ENCODE measurements at regions not wholly inside any gene's neighbourhood (a gene's known extent, or its start where the extent isn't known, plus 50 kb on each side); places are given as distances from the start of the nearest gene placed in this dataset.

- TF ChIP-seq ZSCAN20 (CRISPR knock-in tag; IDR thresholded peaks at IDR 0.05) (no peak), SMC3 (IDR thresholded peaks at IDR 0.05) (no peak), USF2 (IDR thresholded peaks at IDR 0.05) (no peak), SREBF2 (IDR thresholded peaks at IDR 0.05) (no peak)
Measured at GRCh38 chr5:128633901-128634300, 95.9 kb upstream of the FBN2 start (continued).

- TF ChIP-seq CEBPB (IDR thresholded peaks at IDR 0.05) (no peak), ATOH8 (CRISPR knock-in tag; IDR thresholded peaks at IDR 0.05; ENCODE audit: low read depth) (no peak), REST (IDR thresholded peaks at IDR 0.05) (no peak), NR3C1 (IDR thresholded peaks at IDR 0.05) (no peak), TP53 (CRISPR knock-in tag; IDR thresholded peaks at IDR 0.05) (no peak), ZSCAN20 (CRISPR knock-in tag; IDR thresholded peaks at IDR 0.05) (no peak), JUN (IDR thresholded peaks at IDR 0.05) (no peak), RARB (CRISPR knock-in tag; IDR thresholded peaks at IDR 0.05) (no peak), CBX8 (IDR thresholded peaks at IDR 0.05) (no peak), FOSB (CRISPR knock-in tag; IDR thresholded peaks at IDR 0.05) (no peak), RFX5 (IDR thresholded peaks at IDR 0.05) (no peak), HEYL (CRISPR knock-in tag; IDR thresholded peaks at IDR 0.05) (no peak), MAZ (IDR thresholded peaks at IDR 0.05; ENCODE audit: borderline replicate concordance, low read depth, low read length) (no peak), HMGXB4 (CRISPR knock-in tag; IDR thresholded peaks at IDR 0.05; ENCODE audit: borderline replicate concordance) (no peak), SMC3 (IDR thresholded peaks at IDR 0.05) (no peak), HOXA7 (CRISPR knock-in tag; IDR thresholded peaks at IDR 0.05) (no peak), MYC (IDR thresholded peaks at IDR 0.05; ENCODE audit: borderline replicate concordance, low read length) (no peak), CHD2 (IDR thresholded peaks at IDR 0.05; ENCODE audit: low read length, partially characterized antibody) (no peak)
- no peak overlapping the region for H3K4me3 ChIP-seq
- ChIA-PET POLR2A (no interaction called here), CTCF (interaction anchor here (1.1 kb wide), 1 partner anchor 13 kb away, joined by 3 read pairs; no protein-coding TSS in a partner anchor)
- H3K27ac ChIP-seq = no peak overlapping the region
- H3K9me3 ChIP-seq = no peaks in the 10 kb centered on the region
- H3K4me1 ChIP-seq = no peaks in the 10 kb centered on the region
- whole genome bisulfite sequencing (ENCODE audit: missing lambda C conversion rate) = 57% methylated on average over 6 of the region's 6 CpGs
- FAIRE-seq (no peak), DNase-seq (ENCODE audit: low read depth in 1 of 2, low spot score in 1 of 2) (no peak), ATAC-seq (no peak)
- no peak overlapping the region for H3K4me2 ChIP-seq
Measured at GRCh38 chr5:128635379-128635778, 97.3 kb upstream of the FBN2 start.
